CD14-positive monocyte (primary cell): ENCODE measurements at regions not wholly inside any gene's neighbourhood (a gene's known extent, or its start where the extent isn't known, plus 50 kb on each side); places are given as distances from the start of the nearest gene placed in this dataset.

ENCODE experiments used
- DNase-seq, 3 donors: peaks; one replicate each; pipeline ENCODE4 v3.0.0-alpha.2; 2011 to 2022
- H2AFZ ChIP-seq: 2 replicates; pipeline ENCODE4 v1.6.0; 2012; ENCODE audit warnings: mild to moderate bottlenecking, low read depth, low read length, inconsistent platforms; ENCODE audit not compliant: insufficient read depth, poor library complexity, severe bottlenecking
- H3K27ac ChIP-seq, 2 donors: 1 replicate in 1 of 2; 2 replicates in 1 of 2; pipeline ENCODE4 v1.5.1; 2012 to 2013; ENCODE audit warnings: low read length in 2 of 2, control low read depth in 1 of 2, inconsistent platforms in 1 of 2, low read depth in 1 of 2, mild to moderate bottlenecking in 1 of 2
- H3K27me3 ChIP-seq, 2 donors: one replicate each; pipeline versions ENCODE4 v1.6.0 to v1.6.1; 2011 to 2013; ENCODE audit warnings: low read length in 2 of 2; ENCODE audit not compliant: control insufficient read depth in 2 of 2, insufficient read depth in 2 of 2
- H3K36me3 ChIP-seq, 2 donors: replicated peaks in 1 of 2; 1 replicate in 1 of 2; 2 replicates in 1 of 2; pipeline versions ENCODE4 v1.5.1 to v1.6.1; 2012 to 2013; ENCODE audit warnings: low read length in 2 of 2, control low read depth in 1 of 2, inconsistent platforms in 1 of 2, mild to moderate bottlenecking in 1 of 2; ENCODE audit not compliant: insufficient read depth in 2 of 2, control insufficient read depth in 1 of 2
- H3K4me1 ChIP-seq, 2 donors: 1 replicate in 1 of 2; 2 replicates in 1 of 2; pipeline versions ENCODE4 v1.5.1 to v1.6.1; 2012 to 2013; ENCODE audit warnings: low read length in 2 of 2, control low read depth in 1 of 2, inconsistent platforms in 1 of 2, mild to moderate bottlenecking in 1 of 2, moderate library complexity in 1 of 2; ENCODE audit not compliant: insufficient read depth in 2 of 2, control insufficient read depth in 1 of 2
- H3K4me2 ChIP-seq: replicated peaks from 2 replicates; pipeline ENCODE3; 2012; ENCODE audit warnings: low read length, moderate library complexity, mild to moderate bottlenecking; ENCODE audit not compliant: poor library complexity, severe bottlenecking; ENCODE audit errors: extremely low read depth
- H3K4me3 ChIP-seq, 3 experiments: fragments of 200-600 bp in 1 of 3; sonication (generic) in 1 of 3; replicated peaks in 1 of 3; 1 replicate in 2 of 3; 2 replicates in 1 of 3; pipeline ENCODE4 v1.5.1; 2011 to 2013; ENCODE audit warnings: low read length in 3 of 3, mild to moderate bottlenecking in 3 of 3, control low read depth in 2 of 3, low read depth in 2 of 3, inconsistent platforms in 1 of 3, moderate library complexity in 1 of 3
- H3K79me2 ChIP-seq: 2 replicates; pipeline ENCODE4 v1.6.0; 2012; ENCODE audit warnings: mild to moderate bottlenecking, control low read depth, inconsistent platforms, low read length, moderate library complexity; ENCODE audit not compliant: insufficient read depth
- H3K9ac ChIP-seq: 2 replicates; pipeline ENCODE4 v1.6.0; 2017; ENCODE audit warnings: low read length, mild to moderate bottlenecking; ENCODE audit not compliant: insufficient read depth, poor library complexity, severe bottlenecking
- H3K9me3 ChIP-seq, 2 donors: replicated peaks in 1 of 2; 1 replicate in 1 of 2; 2 replicates in 1 of 2; pipeline versions ENCODE4 v1.5.1 to v1.6.1; 2012 to 2013; ENCODE audit warnings: low read length in 2 of 2, control low read depth in 1 of 2; ENCODE audit not compliant: control insufficient read depth in 1 of 2, insufficient read depth in 1 of 2
- H4K20me1 ChIP-seq: 2 replicates; pipeline ENCODE4 v1.6.0; 2012; ENCODE audit warnings: mild to moderate bottlenecking, low read length, control low read depth, moderate library complexity; ENCODE audit not compliant: insufficient read depth
- H3K27ac Mint-ChIP-seq, 7 donors: one replicate each; pipeline ENCODE4 v1.8.0; 2020; ENCODE audit warnings: mild to moderate bottlenecking in 7 of 7, mixed read lengths in 7 of 7, moderate library complexity in 6 of 7, inconsistent platforms in 2 of 7
- H3K27me3 Mint-ChIP-seq, 3 donors: one replicate each; pipeline ENCODE4 v1.8.0; 2021 to 2022; ENCODE audit warnings: low read depth in 3 of 3, mild to moderate bottlenecking in 3 of 3, mixed read lengths in 3 of 3, moderate library complexity in 3 of 3, inconsistent platforms in 1 of 3
- H3K36me3 Mint-ChIP-seq, 2 donors: one replicate each; pipeline ENCODE4 v1.8.0; 2020; ENCODE audit warnings: mixed read lengths in 2 of 2, inconsistent platforms in 1 of 2, mild to moderate bottlenecking in 1 of 2
- H3K4me1 Mint-ChIP-seq: one replicate; pipeline ENCODE4 v1.8.0; 2020; ENCODE audit warnings: mild to moderate bottlenecking, mixed read lengths
- H3K4me3 Mint-ChIP-seq, 2 donors: one replicate each; pipeline ENCODE4 v1.8.0; 2020; ENCODE audit warnings: mild to moderate bottlenecking in 2 of 2, mixed read lengths in 2 of 2, moderate library complexity in 1 of 2
- H3K9me3 Mint-ChIP-seq, 7 donors: one replicate each; pipeline ENCODE4 v1.8.0; 2020 to 2022; ENCODE audit warnings: mixed read lengths in 7 of 7, mild to moderate bottlenecking in 6 of 7, moderate library complexity in 6 of 7, inconsistent platforms in 2 of 7
- CTCF ChIP-seq: fragments of 200-600 bp; IDR thresholded peaks from one replicate; pipeline ENCODE4 v1.8.0; 2022; ENCODE audit warnings: antibody characterized with exemption, mild to moderate bottlenecking
- WGBS: methylation state at CpG from one replicate; pipeline ENCODE4 v1.1.5; 2013; ENCODE audit warnings: missing lambda C conversion rate; ENCODE audit not compliant: insufficient coverage; 5-methylcytosine and 5-hydroxymethylcytosine counted together
- intact Hi-C, 2 donors: fragments of 100-400 bp; cut with micrococcal nuclease; formaldehyde crosslinking; loops; one replicate each; pipeline versions ENCODE4 v1.15.0 to v1.15.1; 2023

DNA sequence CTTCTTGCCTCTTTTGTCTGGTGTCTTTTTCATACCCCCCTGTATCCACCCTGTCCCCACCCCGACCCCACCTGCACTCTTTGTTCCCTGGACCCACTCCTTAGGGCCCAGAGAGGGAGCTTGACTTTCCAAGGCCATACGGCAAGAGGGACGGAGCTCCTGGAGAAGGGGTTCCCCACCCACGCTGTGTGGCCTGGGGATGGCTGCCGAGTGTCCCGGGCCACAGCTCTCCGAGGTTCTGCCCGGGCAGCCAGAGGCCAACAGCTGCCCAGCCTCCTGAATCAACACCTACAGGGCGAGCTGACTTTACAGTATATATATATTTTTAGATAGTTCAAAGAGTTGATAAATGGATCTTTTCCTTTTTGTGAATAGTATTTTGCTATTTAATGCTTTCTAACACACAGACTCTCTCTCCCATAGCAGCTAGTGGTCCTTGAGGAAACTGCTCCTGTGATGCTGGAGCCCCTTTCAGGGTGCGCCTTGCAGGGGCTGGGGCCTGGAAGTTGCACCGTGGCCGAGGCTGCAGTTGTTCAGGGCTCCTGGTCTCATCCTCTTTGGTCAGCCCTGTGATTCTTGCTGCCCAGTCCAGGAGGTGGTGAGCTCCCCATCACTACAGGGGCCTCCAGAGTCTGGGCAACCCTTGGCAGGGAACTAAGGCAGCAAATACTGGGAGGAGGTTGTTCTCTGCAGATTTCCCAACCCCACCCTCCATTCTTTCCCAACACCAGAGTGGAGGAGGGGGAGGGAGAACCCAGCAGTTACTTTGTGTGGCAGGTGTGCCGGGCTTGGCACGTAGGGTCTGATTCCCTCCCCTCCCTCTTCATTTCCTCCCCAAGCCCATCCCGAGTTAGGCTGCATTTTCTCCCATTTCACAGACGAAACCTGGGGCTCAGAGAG lies 321.6 kb downstream of the PTPRU start:
- H4K20me1 ChIP-seq, result no peaks in the 10 kb centered on the region
- no peaks in the 10 kb centered on the region for H3K36me3 Mint-ChIP-seq
- no peaks in the 10 kb centered on the region for H3K79me2 ChIP-seq
- no peak overlapping the region for H3K27ac Mint-ChIP-seq
- H3K36me3 ChIP-seq, result no peaks in the 10 kb centered on the region
- no peak overlapping the region for H3K4me3 ChIP-seq
- H3K9ac ChIP-seq, result no peak overlapping the region
- WGBS, result 92% methylated on average over 6 of the region's 16 CpGs
- no peak for DNase-seq
- no peaks in the 10 kb centered on the region for H3K4me1 Mint-ChIP-seq
- no peak overlapping the region for H2AFZ ChIP-seq
- H3K27me3 ChIP-seq, result no peaks in the 10 kb centered on the region
- no peak overlapping the region for H3K27ac ChIP-seq
- intact Hi-C loops, result no loop called here
- peaks cover 10 to 25% of the 10 kb centered on the region in 2 donors for H3K9me3 ChIP-seq
- H3K4me1 ChIP-seq, result no peaks in the 10 kb centered on the region
- peaks cover 2 to 13% (median 11%) of the 10 kb centered on the region in 7 donors for H3K9me3 Mint-ChIP-seq
- H3K4me2 ChIP-seq, result no peak overlapping the region
- no peak for TF ChIP-seq CTCF
- H3K4me3 Mint-ChIP-seq, result no peak overlapping the region
- H3K27me3 Mint-ChIP-seq, result peaks cover 0 to 4% (median 2%) of the 10 kb centered on the region in 3 donors

DNA sequence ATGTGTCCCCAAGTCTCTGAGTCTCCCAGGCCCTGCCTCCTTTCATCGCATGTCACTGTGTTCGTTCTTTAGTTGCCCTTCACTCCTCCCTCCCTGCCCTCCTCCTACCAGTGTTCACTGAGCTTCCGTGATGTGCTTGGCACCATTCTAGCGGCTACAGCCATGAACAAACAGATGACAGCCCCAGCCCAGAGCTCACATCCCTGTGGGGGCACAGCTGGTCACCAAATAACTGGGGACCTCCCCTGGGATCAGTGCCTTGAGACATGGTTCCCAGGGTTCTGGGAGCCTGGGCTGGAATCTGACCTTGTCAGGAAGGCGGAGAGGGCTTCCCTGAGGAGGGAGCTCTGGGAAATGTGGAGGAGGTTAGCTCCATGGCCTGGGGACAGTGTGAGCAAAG lies 320.7 kb downstream of the PTPRU start:
- H4K20me1 ChIP-seq, result no peaks in the 10 kb centered on the region
- H3K9me3 ChIP-seq, result peaks cover 1 to 16% of the 10 kb centered on the region in 2 donors
- H3K27ac ChIP-seq, result no peak overlapping the region
- no peaks in the 10 kb centered on the region for H3K4me1 ChIP-seq
- no peak overlapping the region for H2AFZ ChIP-seq
- Mint-ChIP-seq H3K4me1 (no peaks in the 10 kb centered on the region), H3K27me3 (peaks cover 0 to 4% (median 2%) of the 10 kb centered on the region in 3 donors), H3K9me3 (peaks cover 0 to 6% (median 4%) of the 10 kb centered on the region in 7 donors), H3K36me3 (no peaks in the 10 kb centered on the region), H3K4me3 (no peak overlapping the region), H3K27ac (no peak overlapping the region)
- H3K4me2 ChIP-seq, result no peak overlapping the region
- no peaks in the 10 kb centered on the region for H3K36me3 ChIP-seq
- DNase-seq, result no peak
- intact Hi-C loops, result no loop called here
- no peaks in the 10 kb centered on the region for H3K27me3 ChIP-seq
- WGBS, result 90% methylated on average over 2 of the region's 5 CpGs
- H3K4me3 ChIP-seq, result no peak overlapping the region
- TF ChIP-seq CTCF, result no peak
- H3K9ac ChIP-seq, result no peak overlapping the region
- no peaks in the 10 kb centered on the region for H3K79me2 ChIP-seq
